CD14-positive monocyte (primary cell): ENCODE measurements at regions not wholly inside any gene's neighbourhood (a gene's known extent, or its start where the extent isn't known, plus 50 kb on each side); places are given as distances from the start of the nearest gene placed in this dataset.

Experiments used
- DNase-seq, 3 donors: peaks; one replicate each; pipeline ENCODE4 v3.0.0-alpha.2; 2011 to 2022
- H2AFZ ChIP-seq: 2 replicates; pipeline ENCODE4 v1.6.0; 2012; ENCODE audit warnings: mild to moderate bottlenecking, low read depth, low read length, inconsistent platforms; ENCODE audit not compliant: insufficient read depth, poor library complexity, severe bottlenecking
- H3K27ac ChIP-seq, 2 donors: 1 replicate in 1 of 2; 2 replicates in 1 of 2; pipeline ENCODE4 v1.5.1; 2012 to 2013; ENCODE audit warnings: low read length in 2 of 2, control low read depth in 1 of 2, inconsistent platforms in 1 of 2, low read depth in 1 of 2, mild to moderate bottlenecking in 1 of 2
- H3K27me3 ChIP-seq, 2 donors: one replicate each; pipeline versions ENCODE4 v1.6.0 to v1.6.1; 2011 to 2013; ENCODE audit warnings: low read length in 2 of 2; ENCODE audit not compliant: control insufficient read depth in 2 of 2, insufficient read depth in 2 of 2
- H3K36me3 ChIP-seq, 2 donors: replicated peaks in 1 of 2; 1 replicate in 1 of 2; 2 replicates in 1 of 2; pipeline versions ENCODE4 v1.5.1 to v1.6.1; 2012 to 2013; ENCODE audit warnings: low read length in 2 of 2, control low read depth in 1 of 2, inconsistent platforms in 1 of 2, mild to moderate bottlenecking in 1 of 2; ENCODE audit not compliant: insufficient read depth in 2 of 2, control insufficient read depth in 1 of 2
- H3K4me1 ChIP-seq, 2 donors: 1 replicate in 1 of 2; 2 replicates in 1 of 2; pipeline versions ENCODE4 v1.5.1 to v1.6.1; 2012 to 2013; ENCODE audit warnings: low read length in 2 of 2, control low read depth in 1 of 2, inconsistent platforms in 1 of 2, mild to moderate bottlenecking in 1 of 2, moderate library complexity in 1 of 2; ENCODE audit not compliant: insufficient read depth in 2 of 2, control insufficient read depth in 1 of 2
- H3K4me2 ChIP-seq: replicated peaks from 2 replicates; pipeline ENCODE3; 2012; ENCODE audit warnings: low read length, moderate library complexity, mild to moderate bottlenecking; ENCODE audit not compliant: poor library complexity, severe bottlenecking; ENCODE audit errors: extremely low read depth
- H3K4me3 ChIP-seq, 3 experiments: fragments of 200-600 bp in 1 of 3; sonication (generic) in 1 of 3; replicated peaks in 1 of 3; 1 replicate in 2 of 3; 2 replicates in 1 of 3; pipeline ENCODE4 v1.5.1; 2011 to 2013; ENCODE audit warnings: low read length in 3 of 3, mild to moderate bottlenecking in 3 of 3, control low read depth in 2 of 3, low read depth in 2 of 3, inconsistent platforms in 1 of 3, moderate library complexity in 1 of 3
- H3K79me2 ChIP-seq: 2 replicates; pipeline ENCODE4 v1.6.0; 2012; ENCODE audit warnings: mild to moderate bottlenecking, control low read depth, inconsistent platforms, low read length, moderate library complexity; ENCODE audit not compliant: insufficient read depth
- H3K9ac ChIP-seq: 2 replicates; pipeline ENCODE4 v1.6.0; 2017; ENCODE audit warnings: low read length, mild to moderate bottlenecking; ENCODE audit not compliant: insufficient read depth, poor library complexity, severe bottlenecking
- H3K9me3 ChIP-seq, 2 donors: replicated peaks in 1 of 2; 1 replicate in 1 of 2; 2 replicates in 1 of 2; pipeline versions ENCODE4 v1.5.1 to v1.6.1; 2012 to 2013; ENCODE audit warnings: low read length in 2 of 2, control low read depth in 1 of 2; ENCODE audit not compliant: control insufficient read depth in 1 of 2, insufficient read depth in 1 of 2
- H4K20me1 ChIP-seq: 2 replicates; pipeline ENCODE4 v1.6.0; 2012; ENCODE audit warnings: mild to moderate bottlenecking, low read length, control low read depth, moderate library complexity; ENCODE audit not compliant: insufficient read depth
- H3K27ac Mint-ChIP-seq, 7 donors: one replicate each; pipeline ENCODE4 v1.8.0; 2020; ENCODE audit warnings: mild to moderate bottlenecking in 7 of 7, mixed read lengths in 7 of 7, moderate library complexity in 6 of 7, inconsistent platforms in 2 of 7
- H3K27me3 Mint-ChIP-seq, 3 donors: one replicate each; pipeline ENCODE4 v1.8.0; 2021 to 2022; ENCODE audit warnings: low read depth in 3 of 3, mild to moderate bottlenecking in 3 of 3, mixed read lengths in 3 of 3, moderate library complexity in 3 of 3, inconsistent platforms in 1 of 3
- H3K36me3 Mint-ChIP-seq, 2 donors: one replicate each; pipeline ENCODE4 v1.8.0; 2020; ENCODE audit warnings: mixed read lengths in 2 of 2, inconsistent platforms in 1 of 2, mild to moderate bottlenecking in 1 of 2
- H3K4me1 Mint-ChIP-seq: one replicate; pipeline ENCODE4 v1.8.0; 2020; ENCODE audit warnings: mild to moderate bottlenecking, mixed read lengths
- H3K4me3 Mint-ChIP-seq, 2 donors: one replicate each; pipeline ENCODE4 v1.8.0; 2020; ENCODE audit warnings: mild to moderate bottlenecking in 2 of 2, mixed read lengths in 2 of 2, moderate library complexity in 1 of 2
- H3K9me3 Mint-ChIP-seq, 7 donors: one replicate each; pipeline ENCODE4 v1.8.0; 2020 to 2022; ENCODE audit warnings: mixed read lengths in 7 of 7, mild to moderate bottlenecking in 6 of 7, moderate library complexity in 6 of 7, inconsistent platforms in 2 of 7
- WGBS: methylation state at CpG from one replicate; pipeline ENCODE4 v1.1.5; 2013; ENCODE audit warnings: missing lambda C conversion rate; ENCODE audit not compliant: insufficient coverage; 5-methylcytosine and 5-hydroxymethylcytosine counted together
- intact Hi-C, 2 donors: fragments of 100-400 bp; cut with micrococcal nuclease; formaldehyde crosslinking; loops; one replicate each; pipeline versions ENCODE4 v1.15.0 to v1.15.1; 2023
- TF ChIP-seq, protein P1 (sequence below): fragments of 200-600 bp; IDR thresholded peaks from one replicate; pipeline ENCODE4 v1.8.0; 2022; ENCODE audit warnings: antibody characterized with exemption, mild to moderate bottlenecking

DNA sequence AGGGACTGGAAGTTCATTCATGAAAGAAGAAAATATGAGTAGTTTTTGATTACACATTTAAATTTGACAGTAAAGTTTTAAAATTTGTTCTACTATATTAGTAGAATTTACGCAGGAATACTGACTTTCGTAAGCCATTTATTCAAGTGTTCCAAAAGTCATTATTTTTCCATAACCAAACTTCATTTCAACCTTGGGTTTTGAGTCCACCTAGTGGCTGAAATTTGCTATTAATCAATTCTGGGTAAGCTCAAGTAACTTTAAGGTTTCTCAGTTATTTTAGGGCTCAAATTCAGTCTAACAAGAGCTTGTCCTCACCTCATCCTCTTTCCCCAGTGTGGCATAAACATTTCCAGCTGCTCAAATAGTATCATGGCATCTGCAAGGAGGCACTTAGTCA lies 175.4 kb downstream of the SH3BGRL start:
- H3K27ac ChIP-seq = no peak overlapping the region
- intact Hi-C loops = no loop called here
- TF ChIP-seq, protein P1, sequence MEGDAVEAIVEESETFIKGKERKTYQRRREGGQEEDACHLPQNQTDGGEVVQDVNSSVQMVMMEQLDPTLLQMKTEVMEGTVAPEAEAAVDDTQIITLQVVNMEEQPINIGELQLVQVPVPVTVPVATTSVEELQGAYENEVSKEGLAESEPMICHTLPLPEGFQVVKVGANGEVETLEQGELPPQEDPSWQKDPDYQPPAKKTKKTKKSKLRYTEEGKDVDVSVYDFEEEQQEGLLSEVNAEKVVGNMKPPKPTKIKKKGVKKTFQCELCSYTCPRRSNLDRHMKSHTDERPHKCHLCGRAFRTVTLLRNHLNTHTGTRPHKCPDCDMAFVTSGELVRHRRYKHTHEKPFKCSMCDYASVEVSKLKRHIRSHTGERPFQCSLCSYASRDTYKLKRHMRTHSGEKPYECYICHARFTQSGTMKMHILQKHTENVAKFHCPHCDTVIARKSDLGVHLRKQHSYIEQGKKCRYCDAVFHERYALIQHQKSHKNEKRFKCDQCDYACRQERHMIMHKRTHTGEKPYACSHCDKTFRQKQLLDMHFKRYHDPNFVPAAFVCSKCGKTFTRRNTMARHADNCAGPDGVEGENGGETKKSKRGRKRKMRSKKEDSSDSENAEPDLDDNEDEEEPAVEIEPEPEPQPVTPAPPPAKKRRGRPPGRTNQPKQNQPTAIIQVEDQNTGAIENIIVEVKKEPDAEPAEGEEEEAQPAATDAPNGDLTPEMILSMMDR = peak; percentile 61
- H3K4me1 ChIP-seq = peaks cover 0 to 21% of the 10 kb centered on the region in 2 donors
- H3K27ac Mint-ChIP-seq = no peak overlapping the region
- H3K4me3 Mint-ChIP-seq = no peak overlapping the region
- H2AFZ ChIP-seq = no peak overlapping the region
- H3K4me1 Mint-ChIP-seq = peaks cover 12% of the 10 kb centered on the region
- peaks cover 0 to under 1% (median 0%) of the 10 kb centered on the region in 7 donors for H3K9me3 Mint-ChIP-seq
- H3K27me3 ChIP-seq = no peaks in the 10 kb centered on the region
- H3K4me2 ChIP-seq = no peak overlapping the region
- no peaks in the 10 kb centered on the region for H3K36me3 Mint-ChIP-seq
- H3K9ac ChIP-seq = no peak overlapping the region
- peaks cover 3% of the 10 kb centered on the region in 3 donors for H3K27me3 Mint-ChIP-seq
- no peaks in the 10 kb centered on the region for H3K79me2 ChIP-seq
- no CpG with 5 or more reads among the region's 2 CpGs for WGBS
- H3K4me3 ChIP-seq = no peak overlapping the region
- H3K36me3 ChIP-seq = no peaks in the 10 kb centered on the region
- no peaks in the 10 kb centered on the region for H3K9me3 ChIP-seq
- peak in 1 of 3 donors; percentile 2 for DNase-seq
- no peaks in the 10 kb centered on the region for H4K20me1 ChIP-seq

DNA sequence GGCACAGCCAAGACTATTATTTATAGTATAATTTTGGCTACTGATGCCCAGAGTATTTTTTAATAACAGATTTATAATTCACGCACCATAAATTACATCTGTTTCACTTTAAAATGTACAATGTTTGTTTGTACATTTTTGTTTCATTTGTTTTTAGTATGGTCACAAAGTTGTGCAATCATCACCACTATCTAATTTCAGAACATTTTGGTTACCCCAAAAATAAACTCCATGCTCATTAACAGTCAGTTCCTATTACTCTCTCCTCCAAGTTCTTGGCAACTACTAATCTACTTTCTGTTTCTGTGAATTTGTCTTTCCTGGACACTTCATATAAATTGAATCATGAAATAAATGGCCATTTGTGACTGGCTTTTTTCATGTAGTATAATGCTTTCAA lies 176.7 kb downstream of the SH3BGRL start:
- H3K79me2 ChIP-seq = no peaks in the 10 kb centered on the region
- no peaks in the 10 kb centered on the region for H3K36me3 Mint-ChIP-seq
- no peak overlapping the region for H3K27ac Mint-ChIP-seq
- peaks cover 0 to 21% of the 10 kb centered on the region in 2 donors for H3K4me1 ChIP-seq
- WGBS = no CpG with 5 or more reads among the region's 1 CpG
- no peak overlapping the region for H2AFZ ChIP-seq
- no peak overlapping the region for H3K4me3 Mint-ChIP-seq
- no peak overlapping the region for H3K9ac ChIP-seq
- peaks cover 2 to 8% (median 3%) of the 10 kb centered on the region in 3 donors for H3K27me3 Mint-ChIP-seq
- TF ChIP-seq, protein P1 = no peak
- H3K36me3 ChIP-seq = no peaks in the 10 kb centered on the region
- no peak overlapping the region for H3K4me3 ChIP-seq
- H3K4me1 Mint-ChIP-seq = peaks cover 12% of the 10 kb centered on the region
- no peaks in the 10 kb centered on the region for H3K9me3 ChIP-seq
- no peak for DNase-seq
- peaks cover 0 to 2% (median 0%) of the 10 kb centered on the region in 7 donors for H3K9me3 Mint-ChIP-seq
- intact Hi-C loops = no loop called here
- H3K27ac ChIP-seq = no peak overlapping the region
- H3K4me2 ChIP-seq = no peak overlapping the region
- no peaks in the 10 kb centered on the region for H3K27me3 ChIP-seq
- H4K20me1 ChIP-seq = no peaks in the 10 kb centered on the region
